Islet of Langerhans (tissue), 1 donor: ENCODE measurements at regions not wholly inside any gene's neighbourhood (a gene's known extent, or its start where the extent isn't known, plus 50 kb on each side); places are given as distances from the start of the nearest gene placed in this dataset.
"Not testable (repeated sequence)": the region's sequence is repeated elsewhere in the genome, so short reads cannot be mapped to it uniquely, and the experiment has no call there.

ENCODE experiments used
- FAIRE-seq: peaks from one replicate; lab custom pipeline; 2011; peaks lifted over from hg19 to GRCh38; lab: Jason Lieb, UNC

GRCh38 chr4:148540622-148541326 lies 98.6 kb upstream of the NR3C2 start:
- FAIRE-seq = no peak

DNA sequence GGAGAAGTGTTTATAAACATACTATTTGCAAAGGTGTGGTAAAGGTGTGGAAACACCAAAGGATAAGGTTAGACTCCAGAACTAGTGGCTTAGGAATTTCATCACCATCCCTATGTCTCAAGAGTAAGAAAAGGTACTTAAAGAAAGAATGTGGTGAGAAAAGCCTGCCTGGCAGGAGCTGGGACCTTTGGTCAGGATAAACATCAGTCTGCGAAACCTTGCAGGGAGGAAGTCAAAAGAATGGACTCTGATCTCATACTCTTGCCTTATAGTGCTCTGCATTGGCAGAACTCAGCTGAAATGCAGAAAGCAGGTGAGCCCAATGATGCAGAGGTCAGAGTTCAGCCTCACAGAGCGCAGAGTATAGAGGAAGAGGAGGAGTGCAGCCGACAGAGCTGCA lies 97.2 kb upstream of the NR3C2 start:
- FAIRE-seq = no peak

- FAIRE-seq = not testable (repeated sequence)
Measured at GRCh38 chr4:148533851-148534250, 91.6 kb upstream of the NR3C2 start.

DNA sequence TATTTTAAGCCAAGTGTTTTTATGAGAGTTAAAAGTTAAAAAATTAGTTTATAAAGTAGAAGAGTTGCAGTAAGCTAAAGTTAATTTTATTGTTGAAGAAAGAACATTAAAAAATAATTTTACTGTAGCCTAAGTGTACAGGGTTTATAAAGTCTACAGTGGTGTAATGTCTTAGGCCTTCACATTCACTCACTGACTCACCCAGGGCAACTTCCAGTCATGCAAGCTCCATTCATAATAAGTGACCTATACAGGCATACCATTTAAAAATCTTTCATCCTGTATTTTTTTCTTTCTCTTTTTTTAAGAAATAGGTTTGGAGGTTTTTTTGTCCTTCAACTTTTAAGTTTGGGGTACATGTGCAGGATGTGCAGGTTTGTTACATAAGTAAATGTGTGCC lies 87.9 kb upstream of the NR3C2 start:
- no peak for FAIRE-seq

GRCh38 chr4:148527571-148527970 lies 85.4 kb upstream of the NR3C2 start:
- FAIRE-seq = no peak

GRCh38 chr4:148522995-148523394 lies 80.8 kb upstream of the NR3C2 start:
- FAIRE-seq = no peak

- FAIRE-seq = no peak
Measured at GRCh38 chr4:148515248-148515647, 73.0 kb upstream of the NR3C2 start.

DNA sequence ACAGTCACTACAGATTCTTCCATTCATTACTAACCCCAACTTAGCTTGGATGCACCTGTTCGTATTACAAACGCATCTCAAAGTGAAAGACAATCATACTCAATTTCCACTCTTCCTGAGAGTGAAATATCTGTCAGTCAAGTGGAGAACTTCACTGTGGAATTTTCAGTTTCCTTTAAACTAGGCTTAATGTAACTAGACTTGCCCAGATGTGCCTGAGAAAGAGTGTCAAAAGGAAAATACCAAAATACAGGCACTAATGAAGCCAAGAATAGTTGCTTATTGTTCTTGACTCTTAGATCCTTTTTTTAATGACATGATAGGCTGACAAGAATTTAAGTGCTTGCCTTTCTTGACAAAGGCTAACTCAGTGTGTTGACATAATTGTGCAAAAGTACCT lies 72.4 kb upstream of the NR3C2 start:
- FAIRE-seq = no peak

DNA sequence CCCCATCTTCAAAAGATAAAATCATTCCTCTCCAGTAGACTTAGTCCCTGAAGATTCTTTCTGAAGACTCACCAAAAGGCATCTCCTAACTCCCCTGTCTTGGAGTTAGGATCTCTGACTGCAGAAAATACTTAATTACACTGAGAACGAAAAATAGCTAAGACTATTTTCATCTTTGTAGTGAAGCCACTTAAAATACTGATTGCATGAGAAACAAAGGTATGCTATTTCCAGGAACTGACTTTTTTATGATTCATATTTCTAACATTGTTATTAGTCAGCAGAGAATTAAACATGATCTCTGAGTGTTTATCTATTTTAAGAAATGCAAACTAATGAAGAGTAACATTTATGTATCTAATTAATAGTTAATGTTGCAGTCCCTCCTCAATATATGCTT lies 71.8 kb upstream of the NR3C2 start:
- no peak for FAIRE-seq

- no peak for FAIRE-seq
Measured at GRCh38 chr4:148510211-148510610, 68.0 kb upstream of the NR3C2 start.

- no peak for FAIRE-seq
Measured at GRCh38 chr4:148503681-148504080, 61.5 kb upstream of the NR3C2 start.

- FAIRE-seq = no peak
Measured at GRCh38 chr4:148497258-148497657, 55.0 kb upstream of the NR3C2 start.

DNA sequence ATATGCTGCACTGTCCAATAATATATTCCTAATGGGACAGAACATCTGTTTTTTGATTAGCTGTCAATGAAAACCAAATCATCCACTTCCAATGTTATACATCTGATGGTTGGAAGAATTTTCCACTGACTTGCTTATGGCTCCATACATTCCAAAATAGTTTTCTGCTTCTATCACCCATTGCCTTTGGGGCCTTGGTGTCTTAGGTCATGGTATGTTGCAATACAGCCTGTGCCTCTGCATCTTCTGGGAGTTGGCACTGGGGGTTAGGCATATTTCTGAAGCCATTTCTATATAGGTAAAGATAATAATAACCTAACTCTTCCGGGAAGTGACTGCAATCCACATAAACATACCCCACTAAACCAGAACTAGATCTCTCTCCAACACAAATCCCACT lies 53.2 kb upstream of the NR3C2 start:
- no peak for FAIRE-seq
